ENCODE measurements at regions not wholly inside any gene's neighbourhood (a gene's known extent, or its start where the extent isn't known, plus 50 kb on each side); places are given as distances from the start of the nearest gene placed in this dataset.

GRCh38 chr21:26408511-26408910, 164.6 kb downstream of the CYYR1 start:
- TF ChIP-seq POLR2A (IDR thresholded peaks at IDR 0.05) (no peak), CTCF (IDR thresholded peaks at IDR 0.05) (no peak)
